NB4 (cell line): ENCODE measurements at regions not wholly inside any gene's neighbourhood (a gene's known extent, or its start where the extent isn't known, plus 50 kb on each side); places are given as distances from the start of the nearest gene placed in this dataset.

Source experiments
- DNase-seq: peaks from one replicate; pipeline ENCODE4 v3.0.0; 2010; ENCODE audit warnings: low read depth
- H3K4me3 ChIP-seq: one replicate; pipeline ENCODE4 v1.5.1; 2011; ENCODE audit warnings: mild to moderate bottlenecking, low read depth, low read length, moderate library complexity
- CTCF ChIP-seq: IDR thresholded peaks from one replicate; pipeline ENCODE4 v1.5.1; 2012; ENCODE audit warnings: low read depth, low read length
- MAX ChIP-seq: IDR thresholded peaks from 2 replicates; pipeline ENCODE4 v1.6.1; 2011; ENCODE audit warnings: low read depth, low read length
- MYC ChIP-seq: IDR thresholded peaks from 2 replicates; pipeline ENCODE4 v1.6.1; 2011; ENCODE audit warnings: low read depth, low read length
- POLR2A ChIP-seq: IDR thresholded peaks from 2 replicates; pipeline ENCODE4 v1.6.1; 2011; ENCODE audit warnings: mild to moderate bottlenecking; ENCODE audit not compliant: insufficient read length; ENCODE audit errors: extremely low read depth

- H3K4me3 ChIP-seq = no peak overlapping the region
- no peak for TF ChIP-seq POLR2A
- no peak for TF ChIP-seq CTCF
- TF ChIP-seq MAX = no peak
- no peak for TF ChIP-seq MYC
- no peak for DNase-seq
These were observed 62.5 kb upstream of the SIM2 start for GRCh38 chr21:36636439-36636838.

GRCh38 chr21:36639769-36640168 is 59.1 kb upstream of the SIM2 start:
- TF ChIP-seq CTCF = no peak
- TF ChIP-seq MYC = no peak
- TF ChIP-seq POLR2A = no peak
- no peak for TF ChIP-seq MAX
- H3K4me3 ChIP-seq = no peak overlapping the region
- no peak for DNase-seq

GRCh38 chr21:36640174-36640720 is 58.7 kb upstream of the SIM2 start:
- no peak overlapping the region for H3K4me3 ChIP-seq
- DNase-seq = no peak
- no peak for TF ChIP-seq POLR2A
- no peak for TF ChIP-seq CTCF
- TF ChIP-seq MYC = no peak
- TF ChIP-seq MAX = no peak

- no peak for TF ChIP-seq POLR2A
- TF ChIP-seq CTCF = peak; percentile 13
- H3K4me3 ChIP-seq = no peak overlapping the region
- DNase-seq = peak; percentile 28
These were observed 58.1 kb upstream of the SIM2 start for GRCh38 chr21:36640721-36641244.

GRCh38 chr21:36641346-36641745 is 57.6 kb upstream of the SIM2 start:
- TF ChIP-seq MAX (no peak), MYC (no peak), CTCF (no peak)
- no peak overlapping the region for H3K4me3 ChIP-seq
- DNase-seq = no peak

- no peak for DNase-seq
- H3K4me3 ChIP-seq = no peak overlapping the region
- TF ChIP-seq CTCF = no peak
- TF ChIP-seq MYC = no peak
- TF ChIP-seq MAX = no peak
- no peak for TF ChIP-seq POLR2A
These were observed 57.0 kb upstream of the SIM2 start for GRCh38 chr21:36641886-36642285.
